ENCODE measurements at regions not wholly inside any gene's neighbourhood (a gene's known extent, or its start where the extent isn't known, plus 50 kb on each side); places are given as distances from the start of the nearest gene placed in this dataset.

DNA sequence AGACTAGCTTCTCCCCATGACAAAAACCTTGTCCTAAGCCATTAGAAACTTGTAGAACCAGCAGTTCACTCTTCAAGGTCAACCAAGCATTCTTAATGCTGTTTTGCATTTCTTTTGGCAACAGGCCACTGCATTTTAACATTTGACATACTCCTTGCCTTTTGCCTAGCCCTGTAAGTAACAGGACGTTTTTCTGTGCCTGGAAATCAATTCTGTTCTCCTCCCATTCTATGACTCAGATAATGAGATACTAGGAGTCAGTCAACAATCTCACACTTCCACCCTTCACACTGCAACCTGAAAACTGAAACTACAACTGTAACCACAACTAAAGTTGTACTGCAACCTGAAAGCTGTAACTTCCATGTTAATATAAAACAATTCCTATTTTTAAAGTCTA, 268.7 kb downstream of the MZT1 start:
- no peak overlapping the region for H3K27ac ChIP-seq (ENCODE audit: extremely low read length, insufficient read depth, low read length)
- no peaks in the 10 kb centered on the region for H3K9me3 ChIP-seq (ENCODE audit: low read length)
- 0% methylated on average over 1 of the region's 1 CpG for WGBS (ENCODE audit: low lambda C conversion rate)
- no peak overlapping the region for H3K9ac ChIP-seq (ENCODE audit: insufficient read depth, low read depth, low read length)
- no peaks in the 10 kb centered on the region for H3K4me1 ChIP-seq (ENCODE audit: insufficient read depth, low read length)
- no peaks in the 10 kb centered on the region for H3K27me3 ChIP-seq (ENCODE audit: control insufficient read depth in 1 of 2, insufficient read depth in 2 of 2, low read length in 2 of 2)
- intact Hi-C loops (cut with micrococcal nuclease; ENCODE audit: unreplicated experiment) (no loop called here), in situ Hi-C loops (cut with HindIII; ENCODE audit: extremely low pct_ligation_motif_present, low pct_unique_long_range_greater_than_20kb) (no loop called here)
- no peak for ATAC-seq
- CTCF ChIA-PET (ENCODE audit: low intra/inter-chr PET ratio, low total read pairs) = no interaction called here
- H3K79me2 ChIP-seq (ENCODE audit: insufficient read depth, low read length) = no peaks in the 10 kb centered on the region
- POLR2A ChIA-PET = no interaction called here
- no peak for DNase-seq (ENCODE audit: low spot score)
- H4K20me1 ChIP-seq (ENCODE audit: insufficient read depth, low read length) = no peaks in the 10 kb centered on the region
- H2AFZ ChIP-seq (ENCODE audit: low read length) = no peak overlapping the region
- H3K4me2 ChIP-seq (ENCODE audit: low read depth, low read length) = no peak overlapping the region
- no TSS peak for BruUV-seq (replicated peaks)
- no peak for FAIRE-seq
- H3K36me3 ChIP-seq (replicated peaks in 1 of 2; ENCODE audit: control insufficient read depth in 1 of 2, insufficient read depth in 2 of 2, low read length in 2 of 2) = no peaks in the 10 kb centered on the region
- no peak overlapping the region for H3K4me3 ChIP-seq (replicated peaks in 1 of 3; ENCODE audit: insufficient read depth in 1 of 3, low read depth in 2 of 3, low read length in 3 of 3)
- TF ChIP-seq CBX1 (IDR thresholded peaks at IDR 0.05; ENCODE audit: low read depth) = no peak
- TF ChIP-seq, protein P1, sequence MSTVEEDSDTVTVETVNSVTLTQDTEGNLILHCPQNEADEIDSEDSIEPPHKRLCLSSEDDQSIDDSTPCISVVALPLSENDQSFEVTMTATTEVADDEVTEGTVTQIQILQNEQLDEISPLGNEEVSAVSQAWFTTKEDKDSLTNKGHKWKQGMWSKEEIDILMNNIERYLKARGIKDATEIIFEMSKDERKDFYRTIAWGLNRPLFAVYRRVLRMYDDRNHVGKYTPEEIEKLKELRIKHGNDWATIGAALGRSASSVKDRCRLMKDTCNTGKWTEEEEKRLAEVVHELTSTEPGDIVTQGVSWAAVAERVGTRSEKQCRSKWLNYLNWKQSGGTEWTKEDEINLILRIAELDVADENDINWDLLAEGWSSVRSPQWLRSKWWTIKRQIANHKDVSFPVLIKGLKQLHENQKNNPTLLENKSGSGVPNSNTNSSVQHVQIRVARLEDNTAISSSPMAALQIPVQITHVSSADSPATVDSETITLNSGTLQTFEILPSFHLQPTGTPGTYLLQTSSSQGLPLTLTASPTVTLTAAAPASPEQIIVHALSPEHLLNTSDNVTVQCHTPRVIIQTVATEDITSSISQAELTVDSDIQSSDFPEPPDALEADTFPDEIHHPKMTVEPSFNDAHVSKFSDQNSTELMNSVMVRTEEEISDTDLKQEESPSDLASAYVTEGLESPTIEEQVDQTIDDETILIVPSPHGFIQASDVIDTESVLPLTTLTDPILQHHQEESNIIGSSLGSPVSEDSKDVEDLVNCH (CRISPR knock-in tag; IDR thresholded peaks at IDR 0.05) = no peak
- no peak for TF ChIP-seq RXRB (CRISPR knock-in tag; IDR thresholded peaks at IDR 0.05; ENCODE audit: borderline replicate concordance)
- no peak for TF ChIP-seq ZNF605 (CRISPR knock-in tag; IDR thresholded peaks at IDR 0.05)
- TF ChIP-seq MYPOP (CRISPR knock-in tag; IDR thresholded peaks at IDR 0.05) = no peak
- TF ChIP-seq, protein P2, sequence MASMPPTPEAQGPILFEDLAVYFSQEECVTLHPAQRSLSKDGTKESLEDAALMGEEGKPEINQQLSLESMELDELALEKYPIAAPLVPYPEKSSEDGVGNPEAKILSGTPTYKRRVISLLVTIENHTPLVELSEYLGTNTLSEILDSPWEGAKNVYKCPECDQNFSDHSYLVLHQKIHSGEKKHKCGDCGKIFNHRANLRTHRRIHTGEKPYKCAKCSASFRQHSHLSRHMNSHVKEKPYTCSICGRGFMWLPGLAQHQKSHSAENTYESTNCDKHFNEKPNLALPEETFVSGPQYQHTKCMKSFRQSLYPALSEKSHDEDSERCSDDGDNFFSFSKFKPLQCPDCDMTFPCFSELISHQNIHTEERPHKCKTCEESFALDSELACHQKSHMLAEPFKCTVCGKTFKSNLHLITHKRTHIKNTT (CRISPR knock-in tag; IDR thresholded peaks at IDR 0.05) = no peak
- no peak for TF ChIP-seq PRPF4 (IDR thresholded peaks at IDR 0.05; ENCODE audit: low read depth, low read length, poor library complexity, severe bottlenecking)
- TF ChIP-seq ZNF143 (CRISPR knock-in tag; IDR thresholded peaks at IDR 0.05) = no peak
- no peak for TF ChIP-seq ZNF33A (CRISPR knock-in tag; IDR thresholded peaks at IDR 0.05; ENCODE audit: borderline replicate concordance)
- TF ChIP-seq ATF7 (IDR thresholded peaks at IDR 0.05) = no peak
- no peak for TF ChIP-seq ATF7 (CRISPR knock-in tag; IDR thresholded peaks at IDR 0.05)
